HG02759 (cell line): ENCODE measurements at regions not wholly inside any gene's neighbourhood (a gene's known extent, or its start where the extent isn't known, plus 50 kb on each side); places are given as distances from the start of the nearest gene placed in this dataset.

ENCODE experiments used
- ATAC-seq: cut with Tn5 transposase; IDR thresholded peaks from one replicate; pipeline ENCODE4 v1.9.1; 2021; ENCODE audit warnings: mild to moderate bottlenecking, moderate library complexity; ENCODE audit not compliant: unreplicated experiment

- ATAC-seq = no peak
These were observed 503.3 kb upstream of the GRIA1 start for GRCh38 chr5:152987131-152987530.

GRCh38 chr5:152990217-152990616 lies 500.3 kb upstream of the GRIA1 start:
- ATAC-seq = no peak

DNA sequence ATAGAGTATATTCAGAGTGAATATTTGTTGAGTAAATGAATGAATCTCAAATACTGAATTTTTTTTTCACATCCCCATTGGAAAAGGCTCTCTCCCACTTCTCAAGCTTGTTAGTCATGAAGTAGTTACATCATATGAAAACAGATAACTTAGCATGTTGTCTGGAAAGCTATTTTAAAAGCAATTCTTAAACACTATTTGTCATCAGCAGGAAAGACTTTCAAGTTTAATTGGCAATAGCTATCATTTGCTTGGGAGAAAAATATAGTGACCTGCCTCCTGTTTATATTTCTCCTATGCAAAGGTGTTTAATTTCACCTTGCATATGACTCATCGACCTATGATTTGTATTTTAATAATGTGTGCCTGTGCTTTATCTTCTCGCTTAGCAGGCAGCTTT lies 499.8 kb upstream of the GRIA1 start:
- ATAC-seq = no peak

DNA sequence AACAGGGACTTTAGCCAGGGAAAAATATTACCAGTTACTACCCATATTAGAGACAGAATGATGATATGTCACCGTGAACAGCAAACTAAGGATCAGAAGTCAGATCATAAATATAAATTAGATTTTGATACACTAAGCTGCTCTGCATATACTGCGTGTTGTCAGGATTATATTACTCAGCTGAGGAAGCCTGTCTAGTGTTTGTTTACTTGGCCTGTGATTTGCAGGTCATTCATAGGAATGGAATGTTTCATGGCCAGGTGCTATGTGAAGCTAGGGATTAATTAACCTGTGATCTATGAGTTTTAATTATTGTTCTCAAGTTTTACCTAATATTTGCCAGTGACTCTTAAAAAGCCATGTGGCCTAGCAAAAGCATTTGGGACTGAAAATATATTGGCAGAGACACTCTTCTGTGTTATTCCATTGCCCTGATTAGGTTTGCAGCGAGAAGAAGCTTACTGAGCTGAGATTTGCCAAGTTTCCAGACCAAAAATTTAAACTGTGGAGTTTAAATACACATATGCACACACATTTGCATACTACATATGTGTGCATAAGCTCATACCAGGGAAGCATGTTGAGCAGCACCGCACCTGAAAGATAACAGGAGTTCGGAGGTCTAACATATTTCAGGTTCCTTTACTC lies 496.3 kb upstream of the GRIA1 start:
- ATAC-seq = no peak

DNA sequence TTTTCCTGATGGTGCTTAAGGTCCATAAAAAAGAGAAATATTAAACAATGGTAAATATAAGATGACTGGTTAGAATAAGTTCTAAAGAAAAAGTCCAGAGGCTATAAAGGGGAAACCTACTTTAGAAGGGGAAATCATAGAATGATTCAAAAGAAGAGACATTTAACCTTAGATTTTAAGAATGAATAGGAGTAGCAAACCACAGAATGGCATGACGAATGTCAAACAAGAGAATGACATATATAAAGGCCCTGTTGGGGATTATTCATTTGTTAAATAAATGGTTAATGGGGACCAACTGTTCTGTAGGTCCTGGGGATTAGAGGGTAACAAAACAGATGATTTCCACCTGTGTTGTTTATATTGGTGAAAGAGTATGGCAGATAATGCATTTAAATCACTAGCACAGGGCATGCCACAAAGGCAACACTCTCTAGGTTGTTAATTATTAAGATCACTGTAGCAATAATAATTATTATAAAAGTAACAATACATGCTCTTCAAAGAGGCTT lies 495.2 kb upstream of the GRIA1 start:
- ATAC-seq = no peak

DNA sequence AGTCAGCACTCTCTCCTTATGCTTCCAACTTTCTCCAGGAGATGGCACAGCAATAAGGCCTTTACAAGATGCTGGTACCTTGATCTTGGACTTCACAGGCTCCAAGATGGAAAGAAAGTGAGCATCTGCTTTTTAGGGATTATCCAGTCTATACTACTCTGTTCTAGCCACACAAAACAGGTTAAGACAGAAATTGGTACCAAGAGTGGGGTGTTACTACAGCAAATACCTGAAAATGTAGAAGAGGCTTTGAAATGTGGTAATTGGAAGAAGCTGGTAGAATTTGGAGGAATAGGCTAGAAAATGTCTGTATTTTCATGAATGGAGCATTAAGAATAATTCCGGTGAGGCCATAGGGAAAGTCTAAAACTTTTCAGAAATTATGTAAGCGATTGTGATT lies 484.8 kb upstream of the GRIA1 start:
- no peak for ATAC-seq

DNA sequence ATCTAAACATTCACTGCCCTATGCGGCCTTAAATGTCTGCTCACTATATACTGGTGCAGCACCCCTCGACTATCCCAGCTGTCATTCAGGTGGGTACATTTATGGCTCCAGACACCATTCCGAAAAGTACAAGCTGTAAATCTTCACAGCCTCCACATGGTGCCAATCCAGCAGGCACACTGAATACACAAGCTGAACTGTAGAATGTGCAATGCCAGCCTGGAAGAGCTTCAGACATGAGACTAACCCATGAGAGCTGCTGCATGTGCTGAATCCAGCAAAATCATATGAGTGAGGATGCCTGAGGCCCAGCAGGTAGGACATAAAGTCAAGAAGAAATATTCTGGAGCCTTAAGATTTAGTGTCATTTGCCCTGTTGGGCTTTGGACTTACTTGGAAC lies 483.8 kb upstream of the GRIA1 start:
- no peak for ATAC-seq

DNA sequence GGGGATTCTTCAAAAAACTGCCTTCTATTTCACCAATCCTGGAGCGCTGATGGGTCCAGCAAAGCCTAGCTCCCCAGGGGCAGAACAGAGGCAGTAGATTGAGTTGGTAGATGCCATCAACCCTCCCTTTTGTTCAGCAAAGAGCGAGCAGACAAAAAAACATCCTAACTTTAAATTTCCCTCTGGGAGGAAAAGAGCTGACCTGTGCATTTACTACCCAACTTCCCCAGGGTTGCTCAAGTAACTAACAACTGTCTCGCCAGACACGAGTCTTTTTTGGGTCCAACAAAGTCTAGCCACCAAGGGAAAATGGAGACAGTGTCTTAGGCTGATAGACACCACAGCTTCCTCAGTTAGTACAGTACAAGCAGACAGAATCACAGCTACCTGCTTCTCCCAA lies 476.3 kb upstream of the GRIA1 start:
- no peak for ATAC-seq

GRCh38 chr5:153018121-153018520 lies 472.3 kb upstream of the GRIA1 start:
- no peak for ATAC-seq

GRCh38 chr5:153030755-153031725 lies 459.4 kb upstream of the GRIA1 start:
- ATAC-seq = no peak

GRCh38 chr5:153039501-153039900 lies 451.0 kb upstream of the GRIA1 start:
- no peak for ATAC-seq

GRCh38 chr5:153043886-153044285 lies 446.6 kb upstream of the GRIA1 start:
- ATAC-seq = no peak

DNA sequence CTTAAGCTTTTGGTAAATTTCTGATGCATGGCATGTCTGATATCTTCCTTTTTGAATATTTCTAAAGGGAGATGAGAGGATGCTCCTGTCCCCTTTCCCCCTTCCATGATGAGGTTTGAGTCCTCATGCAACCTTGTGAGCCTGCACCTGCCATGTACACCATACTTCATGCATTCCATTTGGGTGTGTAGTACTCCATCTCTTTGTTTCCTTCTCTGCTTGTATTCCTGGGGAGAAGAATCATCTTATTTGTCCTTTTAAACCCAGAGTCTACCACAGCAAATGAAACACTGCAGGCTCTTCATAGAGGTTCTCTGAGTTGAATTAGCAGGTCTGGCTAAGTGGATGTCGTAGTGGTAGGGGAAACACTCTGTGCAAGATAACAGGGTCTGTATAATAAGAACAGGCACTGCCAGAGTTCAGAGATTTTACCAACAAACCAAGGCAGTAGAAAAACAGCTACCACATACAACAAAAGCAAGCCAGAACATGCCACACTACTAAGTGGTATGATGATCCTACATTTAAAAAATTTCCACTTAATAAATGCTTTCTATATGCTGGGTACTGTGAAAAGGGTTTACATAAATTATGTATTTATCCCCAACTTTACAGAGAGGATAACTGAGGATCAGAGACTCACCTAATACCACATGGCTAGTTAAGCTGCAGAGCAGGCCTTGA lies 439.8 kb upstream of the GRIA1 start:
- ATAC-seq = no peak

DNA sequence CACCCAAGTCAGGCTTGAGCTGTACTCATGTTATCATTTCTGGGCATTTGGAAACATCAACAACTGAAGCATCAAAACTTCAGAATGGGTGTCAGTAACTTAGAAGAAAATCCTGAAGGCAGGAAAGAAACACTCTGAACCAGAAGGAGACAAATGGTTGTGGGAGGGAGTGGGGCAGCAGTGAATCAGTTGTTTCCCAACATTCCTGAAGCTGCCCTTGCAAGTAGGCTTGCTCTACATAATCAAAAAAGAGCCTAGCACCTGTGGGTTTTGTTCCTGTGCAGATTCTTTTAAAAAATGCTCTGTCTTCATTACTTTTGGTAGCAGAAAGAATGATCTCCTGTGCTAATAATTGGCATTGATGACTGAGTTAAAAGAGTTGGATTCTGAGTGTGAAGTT lies 424.2 kb upstream of the GRIA1 start:
- no peak for ATAC-seq

DNA sequence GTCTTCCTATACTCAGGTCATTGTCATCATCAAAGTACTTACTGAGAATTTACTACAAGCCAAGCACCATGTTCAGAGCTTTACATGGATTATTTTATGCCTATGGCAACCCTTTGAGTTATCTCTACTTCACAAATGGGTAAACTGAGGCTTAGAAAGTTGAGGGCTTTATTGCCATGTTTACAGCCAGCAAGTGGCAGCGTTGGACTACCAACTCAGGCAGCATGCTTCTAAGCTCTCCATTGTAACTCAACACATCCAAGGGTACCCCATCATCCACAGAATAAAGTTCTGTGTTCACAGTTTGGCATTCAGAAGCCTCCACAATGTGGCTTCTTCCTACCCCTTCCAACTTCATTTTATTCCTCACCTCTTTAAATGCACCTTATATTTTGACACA lies 422.6 kb upstream of the GRIA1 start:
- no peak for ATAC-seq

DNA sequence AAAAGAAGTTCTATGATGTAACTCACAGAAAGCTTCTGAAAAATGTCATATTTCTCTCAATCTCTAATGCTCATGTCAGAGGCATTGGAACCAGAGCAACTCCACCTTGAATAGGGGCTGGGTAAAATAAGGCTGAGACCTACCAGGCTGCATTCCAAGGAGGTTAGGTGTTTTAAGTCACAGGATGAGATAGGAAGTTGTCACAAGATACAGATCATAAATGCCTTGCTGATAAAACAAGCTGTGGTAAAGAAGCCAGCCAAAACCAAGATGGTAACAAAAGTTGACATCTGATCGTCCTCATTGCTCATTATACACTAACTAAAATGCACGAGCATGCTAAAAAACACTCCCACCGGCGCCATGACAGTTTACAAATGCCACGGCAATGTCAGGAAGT lies 411.1 kb upstream of the GRIA1 start:
- no peak for ATAC-seq

GRCh38 chr5:153080940-153081339 lies 409.5 kb upstream of the GRIA1 start:
- ATAC-seq = no peak

- ATAC-seq = no peak
These were observed 409.1 kb upstream of the GRIA1 start for GRCh38 chr5:153081385-153081784.

GRCh38 chr5:153084511-153084910 lies 406.0 kb upstream of the GRIA1 start:
- ATAC-seq = no peak

DNA sequence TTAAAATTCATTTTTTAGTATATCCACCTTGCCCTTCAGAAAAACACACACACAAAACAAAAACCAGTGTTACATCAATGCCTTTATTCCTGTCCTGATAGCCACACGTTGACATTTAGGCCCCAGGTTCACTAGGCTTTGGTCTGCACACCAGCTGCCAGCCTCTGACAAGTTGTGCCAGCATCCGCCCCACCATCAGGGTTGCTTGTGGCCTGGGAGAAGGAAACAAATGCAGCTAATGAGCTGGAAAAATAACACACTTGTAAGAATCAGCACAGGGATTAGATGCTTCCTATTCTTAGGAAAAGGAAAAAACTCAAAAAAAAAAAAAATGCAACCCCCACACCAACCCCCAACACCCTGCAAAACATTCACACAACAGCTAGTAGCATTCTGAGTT lies 404.0 kb upstream of the GRIA1 start:
- ATAC-seq = no peak

- no peak for ATAC-seq
These were observed 401.9 kb upstream of the GRIA1 start for GRCh38 chr5:153088538-153088937.

GRCh38 chr5:153094333-153094732 lies 396.1 kb upstream of the GRIA1 start:
- no peak for ATAC-seq
